MCF 10A (cell line): ENCODE measurements at regions not wholly inside any gene's neighbourhood (a gene's known extent, or its start where the extent isn't known, plus 50 kb on each side); places are given as distances from the start of the nearest gene placed in this dataset.

ENCODE experiments used
- BruUV-seq: library from RNA; stranded (reverse); fragments of 400-500 nt; replicated peaks from 2 replicates; lab custom pipeline; 2021; lab: Mats Ljungman, UMichigan
- CTCF ChIA-PET: fragments of 300-600 bp; sonication (Branson Sonifier 250); formaldehyde crosslinking; extraction: SDS; loops from one replicate; lab custom pipeline; 2021; ENCODE audit warnings: antibody characterized with exemption, inconsistent platforms; lab: Yijun Ruan, JAX
- POLR2A ChIA-PET: fragments of 300-600, 350-650 bp; sonication (Branson Sonifier 250); formaldehyde crosslinking; extraction: SDS; loops from one replicate; lab custom pipeline; 2020; ENCODE audit warnings: antibody characterized with exemption, inconsistent platforms; lab: Yijun Ruan, JAX
- DNase-seq: peaks from one replicate; pipeline ENCODE4 v3.0.0-alpha.2; 2018; ENCODE audit not compliant: unreplicated experiment
- H3K27ac Mint-ChIP-seq: one replicate; pipeline ENCODE4 v1.8.0; 2022; ENCODE audit warnings: mild to moderate bottlenecking, low read depth, mixed read lengths; ENCODE audit not compliant: unreplicated experiment
- H3K27me3 Mint-ChIP-seq: one replicate; pipeline ENCODE4 v1.8.0; 2022; ENCODE audit warnings: mixed read lengths; ENCODE audit not compliant: insufficient read depth, unreplicated experiment
- H3K36me3 Mint-ChIP-seq: one replicate; pipeline ENCODE4 v1.8.0; 2022; ENCODE audit warnings: mild to moderate bottlenecking, moderate library complexity, mixed read lengths; ENCODE audit not compliant: insufficient read depth, unreplicated experiment
- H3K4me1 Mint-ChIP-seq: one replicate; pipeline ENCODE4 v1.8.0; 2022; ENCODE audit warnings: mixed read lengths; ENCODE audit not compliant: insufficient read depth, unreplicated experiment
- H3K4me3 Mint-ChIP-seq: one replicate; pipeline ENCODE4 v1.8.0; 2022; ENCODE audit warnings: mild to moderate bottlenecking, moderate library complexity, mixed read lengths; ENCODE audit not compliant: unreplicated experiment
- H3K9me3 Mint-ChIP-seq: one replicate; pipeline ENCODE4 v1.8.0; 2022; ENCODE audit warnings: mixed read lengths; ENCODE audit not compliant: unreplicated experiment
- intact Hi-C: fragments of 100-400 bp; cut with micrococcal nuclease; formaldehyde crosslinking; loops from 2 replicates; pipeline ENCODE4 v1.14.1; 2022
- TF ChIP-seq, protein P1 (sequence below): fragments of 200-600 bp; IDR thresholded peaks from one replicate; pipeline ENCODE4 v1.8.0; 2022; ENCODE audit warnings: antibody characterized with exemption, mild to moderate bottlenecking; ENCODE audit not compliant: unreplicated experiment

DNA sequence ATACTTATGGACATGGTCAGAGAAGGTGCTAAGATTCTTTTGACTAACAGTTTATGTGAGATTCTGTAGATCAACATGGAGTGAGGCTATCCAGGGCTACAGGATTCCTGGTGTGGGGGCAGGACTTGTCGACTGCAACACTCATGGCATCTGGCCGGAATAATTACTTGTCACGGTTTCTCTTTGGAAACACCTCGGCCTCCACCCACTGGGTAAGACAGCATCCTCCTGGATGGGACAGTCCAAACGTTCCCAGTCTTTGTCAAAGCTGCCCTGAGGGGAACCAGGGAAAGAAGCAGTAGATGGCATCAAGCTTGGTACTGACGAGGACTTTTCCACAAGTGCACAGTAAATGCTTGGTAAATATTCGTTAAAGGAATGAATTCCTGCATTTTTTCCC lies 762.8 kb downstream of the BRD1 start:
- Mint-ChIP-seq H3K4me1 (no peaks in the 10 kb centered on the region), H3K9me3 (peaks cover 23% of the 10 kb centered on the region), H3K27me3 (no peaks in the 10 kb centered on the region), H3K4me3 (no peak overlapping the region), H3K36me3 (no peaks in the 10 kb centered on the region), H3K27ac (no peak overlapping the region)
- BruUV-seq, result no TSS peak
- intact Hi-C loops, result no loop called here
- no peak for DNase-seq
- ChIA-PET POLR2A (no interaction called here), CTCF (no interaction called here)
- TF ChIP-seq, protein P1, sequence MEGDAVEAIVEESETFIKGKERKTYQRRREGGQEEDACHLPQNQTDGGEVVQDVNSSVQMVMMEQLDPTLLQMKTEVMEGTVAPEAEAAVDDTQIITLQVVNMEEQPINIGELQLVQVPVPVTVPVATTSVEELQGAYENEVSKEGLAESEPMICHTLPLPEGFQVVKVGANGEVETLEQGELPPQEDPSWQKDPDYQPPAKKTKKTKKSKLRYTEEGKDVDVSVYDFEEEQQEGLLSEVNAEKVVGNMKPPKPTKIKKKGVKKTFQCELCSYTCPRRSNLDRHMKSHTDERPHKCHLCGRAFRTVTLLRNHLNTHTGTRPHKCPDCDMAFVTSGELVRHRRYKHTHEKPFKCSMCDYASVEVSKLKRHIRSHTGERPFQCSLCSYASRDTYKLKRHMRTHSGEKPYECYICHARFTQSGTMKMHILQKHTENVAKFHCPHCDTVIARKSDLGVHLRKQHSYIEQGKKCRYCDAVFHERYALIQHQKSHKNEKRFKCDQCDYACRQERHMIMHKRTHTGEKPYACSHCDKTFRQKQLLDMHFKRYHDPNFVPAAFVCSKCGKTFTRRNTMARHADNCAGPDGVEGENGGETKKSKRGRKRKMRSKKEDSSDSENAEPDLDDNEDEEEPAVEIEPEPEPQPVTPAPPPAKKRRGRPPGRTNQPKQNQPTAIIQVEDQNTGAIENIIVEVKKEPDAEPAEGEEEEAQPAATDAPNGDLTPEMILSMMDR, result no peak

DNA sequence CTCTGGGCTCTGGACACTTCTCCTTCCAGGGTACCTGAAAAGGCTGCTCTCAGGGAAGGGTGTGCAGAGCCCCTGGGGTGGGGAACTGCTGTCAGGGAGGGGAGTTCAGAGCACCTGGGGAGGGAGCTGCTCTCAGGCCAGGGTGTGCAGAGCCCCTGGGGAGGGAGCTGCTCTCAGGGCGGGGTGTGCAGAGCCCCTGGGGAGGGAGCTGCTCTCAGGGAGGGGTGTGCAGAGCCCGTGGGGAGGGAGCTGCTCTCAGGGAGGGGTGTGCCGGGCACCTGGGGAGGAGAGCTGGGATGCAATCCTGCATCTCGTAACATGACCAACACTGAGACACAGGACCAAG lies 764.2 kb downstream of the BRD1 start:
- no peak for DNase-seq
- no peaks in the 10 kb centered on the region for H3K36me3 Mint-ChIP-seq
- ChIA-PET CTCF (no interaction called here), POLR2A (no interaction called here)
- peaks cover 27% of the 10 kb centered on the region for H3K9me3 Mint-ChIP-seq
- no TSS peak for BruUV-seq
- no peaks in the 10 kb centered on the region for H3K27me3 Mint-ChIP-seq
- H3K4me1 Mint-ChIP-seq, result no peaks in the 10 kb centered on the region
- H3K27ac Mint-ChIP-seq, result no peak overlapping the region
- intact Hi-C loops, result no loop called here
- TF ChIP-seq, protein P1, result no peak
- no peak overlapping the region for H3K4me3 Mint-ChIP-seq

DNA sequence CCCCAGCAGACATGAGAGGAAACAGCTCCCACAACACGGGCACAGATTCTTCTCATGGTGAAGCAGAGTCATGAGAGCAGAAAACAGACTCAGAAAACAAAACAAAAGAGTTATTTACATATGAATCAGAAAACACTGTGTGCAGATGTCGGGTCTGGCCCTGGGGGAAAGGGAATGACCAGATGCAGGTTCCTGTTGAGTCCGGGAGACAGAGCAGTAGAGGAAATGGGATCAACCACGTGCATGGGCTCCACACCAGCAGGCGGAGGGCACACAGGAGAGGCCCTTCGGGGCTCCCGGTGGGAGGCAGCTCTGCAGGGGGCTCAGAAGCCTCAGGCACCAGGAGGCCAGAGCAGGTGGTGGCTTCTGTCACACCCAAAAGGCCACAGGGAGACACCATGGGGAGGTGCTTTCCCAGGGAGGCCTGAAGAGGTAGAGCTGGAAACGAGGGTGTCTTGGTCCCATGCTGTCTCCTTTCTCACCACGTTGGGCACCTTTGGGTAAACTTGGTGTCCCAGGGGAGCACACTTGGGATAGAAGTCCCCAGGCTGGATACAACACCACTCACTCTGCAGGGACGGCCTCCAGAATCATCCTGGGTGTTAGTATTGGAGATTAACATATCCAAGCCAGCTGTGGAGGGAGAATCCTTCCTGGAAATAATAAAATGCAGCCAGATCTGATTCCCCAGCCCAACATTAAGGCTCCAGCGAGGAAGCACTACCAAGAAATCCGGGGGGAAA lies 764.7 kb downstream of the BRD1 start:
- Mint-ChIP-seq H3K36me3 (no peaks in the 10 kb centered on the region), H3K4me1 (no peaks in the 10 kb centered on the region), H3K27ac (no peak overlapping the region), H3K4me3 (no peak overlapping the region), H3K9me3 (peaks cover 21% of the 10 kb centered on the region), H3K27me3 (no peaks in the 10 kb centered on the region)
- no TSS peak for BruUV-seq
- ChIA-PET POLR2A (no interaction called here), CTCF (no interaction called here)
- no peak for DNase-seq
- TF ChIP-seq, protein P1, result no peak
- intact Hi-C loops, result no loop called here

DNA sequence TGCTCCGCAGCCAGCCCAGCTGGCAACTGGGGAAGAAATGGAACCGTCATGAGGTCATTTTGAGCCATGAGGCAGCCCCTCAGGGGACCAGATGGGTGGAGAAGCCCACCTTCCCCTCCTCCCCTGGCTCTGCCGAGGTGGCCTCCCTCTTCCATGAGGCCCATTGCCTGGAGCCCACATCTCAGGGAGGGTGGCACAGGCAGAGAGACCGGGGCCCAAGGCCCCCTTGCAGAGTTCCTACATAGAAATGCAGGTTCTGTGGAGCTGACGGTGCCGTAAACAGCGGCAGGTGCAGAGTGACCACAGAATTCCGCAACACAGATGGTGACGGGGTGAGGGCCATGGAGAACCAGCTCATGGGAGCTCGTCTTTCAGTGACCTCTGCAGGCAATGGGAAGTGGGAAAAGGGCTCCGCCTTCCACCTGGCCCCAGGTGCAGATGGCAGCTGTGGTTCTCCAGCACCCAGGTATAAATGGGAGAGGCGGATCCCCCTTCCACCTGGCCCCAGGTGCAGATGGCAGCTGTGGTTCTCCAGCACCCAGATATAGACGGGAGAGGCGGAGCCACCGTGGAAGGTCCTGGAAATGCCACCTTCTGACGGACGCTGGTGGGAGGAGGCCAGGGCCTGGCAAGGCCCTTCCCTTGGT lies 765.4 kb downstream of the BRD1 start:
- no peaks in the 10 kb centered on the region for H3K27me3 Mint-ChIP-seq
- ChIA-PET POLR2A (no interaction called here), CTCF (no interaction called here)
- TF ChIP-seq, protein P1, result no peak
- BruUV-seq, result no TSS peak
- intact Hi-C loops, result no loop called here
- no peak overlapping the region for H3K27ac Mint-ChIP-seq
- H3K4me1 Mint-ChIP-seq, result no peaks in the 10 kb centered on the region
- DNase-seq, result no peak
- no peaks in the 10 kb centered on the region for H3K36me3 Mint-ChIP-seq
- H3K9me3 Mint-ChIP-seq, result peaks cover 18% of the 10 kb centered on the region
- no peak overlapping the region for H3K4me3 Mint-ChIP-seq
